ENCODE measurements at regions not wholly inside any gene's neighbourhood (a gene's known extent, or its start where the extent isn't known, plus 50 kb on each side); places are given as distances from the start of the nearest gene placed in this dataset.

DNA sequence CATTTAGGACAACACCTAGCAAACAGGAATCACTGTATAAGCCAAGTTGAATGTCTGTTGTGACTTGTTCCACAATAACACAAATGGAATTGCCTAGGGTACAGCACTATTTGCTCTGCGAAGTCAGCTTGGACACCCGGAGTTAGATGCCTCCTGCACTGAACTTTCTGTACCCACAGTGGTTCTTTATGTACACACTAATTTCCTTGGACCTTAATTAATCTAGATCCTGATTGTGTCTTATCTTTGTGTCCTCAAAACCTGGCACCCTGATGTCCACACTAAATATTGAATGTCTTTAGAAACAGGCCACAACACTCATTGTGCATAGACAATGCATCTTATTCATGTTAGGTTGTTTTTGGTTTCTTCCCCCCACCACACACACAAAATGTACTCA, 278.9 kb upstream of the NR2F2 start:
- no peak for DNase-seq (ENCODE audit: low read depth in 1 of 2, low spot score in 2 of 2)
- no peak overlapping the region for H3K4ac ChIP-seq (replicated peaks; ENCODE audit: insufficient read length, low read depth, low read length)
- no peak overlapping the region; a peak in 1 of 4 replicates for H3K4me2 ChIP-seq (ENCODE audit: insufficient read depth in 1 of 2, low read depth in 2 of 2, low read length in 2 of 2)
- POLR2A ChIA-PET (ENCODE audit: partially characterized antibody): interaction anchor here (1.6 kb wide), 1 partner anchor 15 kb away, joined by 3 read pairs; no protein-coding TSS in a partner anchor
- H3K18ac ChIP-seq (ENCODE audit: extremely low read depth, low read length): no peak overlapping the region
- H3K79me1 ChIP-seq (ENCODE audit: low read depth, low read length): no peaks in the 10 kb centered on the region
- peaks cover 0 to 8% (median 6%) of the 10 kb centered on the region in 4 experiments; a peak in 4 of 7 replicates for H3K4me1 ChIP-seq (replicated peaks in 1 of 4; ENCODE audit: control insufficient read depth in 3 of 4, insufficient read depth in 4 of 4, low read length in 3 of 4)
- H3K36me3 ChIP-seq (ENCODE audit: control insufficient read depth in 2 of 4, insufficient read depth in 4 of 4, low read length in 3 of 4): 0 out of 8 replicates have a peak, but pooled peaks cover 0 to 2% (median 0%) of the 10 kb centered on the region in 4 experiments
- H3K56ac ChIP-seq (replicated peaks; ENCODE audit: insufficient read length, low read depth, low read length): no peak overlapping the region
- H2AFZ ChIP-seq (ENCODE audit: low read length): no peak overlapping the region
- H3K9me3 ChIP-seq (ENCODE audit: insufficient read depth in 2 of 2, low read depth in 1 of 2, low read length in 1 of 2): no peaks in the 10 kb centered on the region
- H3K4me3 ChIP-seq (ENCODE audit: extremely low read depth in 1 of 4, insufficient read depth in 2 of 4, low read depth in 3 of 4, low read length in 4 of 4): no peak overlapping the region; a peak in 1 of 8 replicates
- H3K23me2 ChIP-seq (ENCODE audit: low read depth, low read length): peaks cover 8% of the 10 kb centered on the region; the same call in 1 of the 2 replicates
- peaks cover 27 to 65% (median 50%) of the 10 kb centered on the region in 4 experiments for H3K27me3 ChIP-seq (replicated peaks in 1 of 4; ENCODE audit: control insufficient read depth in 3 of 4, extremely low read depth in 1 of 4, insufficient read depth in 3 of 4, low read length in 3 of 4)
- H4K5ac ChIP-seq (ENCODE audit: insufficient read length, low read depth, low read length): no peak overlapping the region
- no peak overlapping the region for H2BK120ac ChIP-seq (replicated peaks; ENCODE audit: low read depth, low read length)
- H3K9ac ChIP-seq (replicated peaks in 1 of 4; ENCODE audit: extremely low read depth in 1 of 4, low read depth in 3 of 4, low read length in 3 of 4): no peak overlapping the region
- H4K20me1 ChIP-seq (replicated peaks in 1 of 2; ENCODE audit: control insufficient read depth in 1 of 2, insufficient read depth in 2 of 2, low read length in 2 of 2): peaks cover 0 to 2% of the 10 kb centered on the region in 2 experiments
- H2BK20ac ChIP-seq (ENCODE audit: low read length): no peak overlapping the region
- no peak overlapping the region for H2AK5ac ChIP-seq (ENCODE audit: low read depth, low read length)
- no peaks in the 10 kb centered on the region for H3K79me2 ChIP-seq (ENCODE audit: control insufficient read depth in 1 of 2, insufficient read depth in 2 of 2, low read length in 2 of 2)
- 85% methylated on average over 2 of the region's 2 CpGs; no CpG with 5 or more reads in 1 of the 2 experiments for WGBS, 2 experiments (ENCODE audit: extremely low coverage in 1 of 2, insufficient coverage in 1 of 2, insufficient read length in 1 of 2, insufficient replicate concordance in 2 of 2, low coverage in 1 of 2, low lambda C conversion rate in 2 of 2, missing lambda C conversion rate in 1 of 2)
- H3K23ac ChIP-seq (ENCODE audit: insufficient read length): no peak overlapping the region
- H3K27ac ChIP-seq (ENCODE audit: low read depth, low read length): no peak overlapping the region
- no peak overlapping the region for H3K14ac ChIP-seq (ENCODE audit: insufficient read length)
- no peak overlapping the region for H4K91ac ChIP-seq (replicated peaks; ENCODE audit: insufficient read length, low read length)
- no peak overlapping the region for H2BK5ac ChIP-seq (ENCODE audit: low read depth, low read length)
- no peak for FAIRE-seq
- CTCF ChIA-PET (ENCODE audit: partially characterized antibody): interaction anchor here (1.4 kb wide), 1 partner anchor 185 kb away, joined by 3 read pairs; no protein-coding TSS in a partner anchor
- no peak overlapping the region for H2BK15ac ChIP-seq (ENCODE audit: low read length)
- no peak overlapping the region for H2BK12ac ChIP-seq (ENCODE audit: low read depth, low read length)
- no peak overlapping the region for H4K8ac ChIP-seq (ENCODE audit: extremely low read depth, insufficient read depth, low read length)
- TF ChIP-seq JUND (IDR thresholded peaks at IDR 0.05; ENCODE audit: low read length): no peak
- no peak for TF ChIP-seq KDM5A (IDR thresholded peaks at IDR 0.05; ENCODE audit: low read length)
- TF ChIP-seq ZNF274 (IDR thresholded peaks at IDR 0.05; ENCODE audit: borderline replicate concordance, extremely low read depth, low read length): no peak

All from H1 (cell line).